WTC11 (cell line): ENCODE measurements at regions not wholly inside any gene's neighbourhood (a gene's known extent, or its start where the extent isn't known, plus 50 kb on each side); places are given as distances from the start of the nearest gene placed in this dataset.

ENCODE experiments used
- ATAC-seq: fragments of 200-7000 bp; cut with Tn5 transposase; 2 replicates; pipeline ENCODE4 v1.10.0; 2021; ENCODE audit warnings: mild to moderate bottlenecking, moderate library complexity
- CTCF ChIA-PET: fragments of 300-600 bp; sonication (Branson Sonifier 250); formaldehyde crosslinking; loops from one replicate; lab custom pipeline; 2021; ENCODE audit warnings: antibody characterized with exemption; lab: Charles Lee
- POLR2A ChIA-PET: fragments of 350-600 bp; sonication (Branson Sonifier 250); formaldehyde crosslinking; loops from one replicate; lab custom pipeline; 2021; ENCODE audit warnings: antibody characterized with exemption; lab: Charles Lee
- DNase-seq: peaks from one replicate; pipeline ENCODE4 v3.0.0; 2021; ENCODE audit warnings: low spot score
- H3K27ac Mint-ChIP-seq: 2 replicates; pipeline ENCODE4 v1.8.0; 2021; ENCODE audit warnings: mixed read lengths
- H3K27me3 Mint-ChIP-seq: 2 replicates; pipeline ENCODE4 v1.8.0; 2021; ENCODE audit warnings: low read depth, mild to moderate bottlenecking, moderate library complexity, mixed read lengths
- H3K36me3 Mint-ChIP-seq: 2 replicates; pipeline ENCODE4 v1.8.0; 2021; ENCODE audit warnings: mixed read lengths
- H3K4me1 Mint-ChIP-seq: 2 replicates; pipeline ENCODE4 v1.8.0; 2022; ENCODE audit warnings: mixed read lengths
- H3K4me3 Mint-ChIP-seq: 2 replicates; pipeline ENCODE4 v1.8.0; 2021; ENCODE audit warnings: mild to moderate bottlenecking, moderate library complexity, mixed read lengths
- H3K9me3 Mint-ChIP-seq: 2 replicates; pipeline ENCODE4 v1.8.0; 2021; ENCODE audit warnings: mixed read lengths
- CBFB ChIP-seq: sonication (generic); formaldehyde crosslinking; IDR thresholded peaks from 2 replicates; pipeline ENCODE4 v1.8.1; 2022; ENCODE audit warnings: mild to moderate bottlenecking, low read depth, missing genetic modification reagents
- CREB1 ChIP-seq: sonication (generic); formaldehyde crosslinking; IDR thresholded peaks from 2 replicates; pipeline ENCODE4 v1.8.0; 2023; ENCODE audit warnings: mild to moderate bottlenecking, missing genetic modification reagents
- ETV6 ChIP-seq: sonication (generic); formaldehyde crosslinking; IDR thresholded peaks from 2 replicates; pipeline ENCODE4 v1.8.1; 2022; ENCODE audit warnings: mild to moderate bottlenecking, missing genetic modification reagents
- MYBL2 ChIP-seq: sonication (generic); formaldehyde crosslinking; IDR thresholded peaks from 2 replicates; pipeline ENCODE4 v1.8.1; 2023; ENCODE audit warnings: mild to moderate bottlenecking, moderate library complexity, missing genetic modification reagents
- NFATC4 ChIP-seq: fragments of 250-450 bp; sonication (Bioruptor Pico); IDR thresholded peaks from 2 replicates; pipeline ENCODE4 v1.9.0; 2021; ENCODE audit warnings: mild to moderate bottlenecking
- OVOL2 ChIP-seq: fragments of 250-450 bp; sonication (Bioruptor Pico); IDR thresholded peaks from 2 replicates; pipeline ENCODE4 v1.9.0; 2021; ENCODE audit warnings: mild to moderate bottlenecking, borderline replicate concordance
- SMAD4 ChIP-seq: sonication (generic); formaldehyde crosslinking; IDR thresholded peaks from 2 replicates; pipeline ENCODE4 v1.8.0; 2022; ENCODE audit warnings: mild to moderate bottlenecking, missing genetic modification reagents
- TCF7 ChIP-seq: sonication (generic); formaldehyde crosslinking; IDR thresholded peaks from 2 replicates; pipeline ENCODE4 v1.8.0; 2022; ENCODE audit warnings: mild to moderate bottlenecking, low read depth, missing genetic modification reagents, moderate library complexity
- ZNF138 ChIP-seq: sonication (generic); formaldehyde crosslinking; conservative IDR thresholded peaks from 2 replicates; pipeline ENCODE4 v1.8.1; 2022; ENCODE audit warnings: mild to moderate bottlenecking, moderate library complexity, missing genetic modification reagents
- ZNF396 ChIP-seq: fragments of 250-450 bp; sonication (Bioruptor Pico); IDR thresholded peaks from 2 replicates; pipeline ENCODE4 v1.8.0; 2021; ENCODE audit warnings: mild to moderate bottlenecking, moderate library complexity, borderline replicate concordance
- ZNF416 ChIP-seq: fragments of 250-450 bp; sonication (Bioruptor Pico); IDR thresholded peaks from 2 replicates; pipeline ENCODE4 v1.9.0; 2021; ENCODE audit warnings: mild to moderate bottlenecking, inconsistent platforms
- TF ChIP-seq, protein P1 (sequence below): fragments of 250-450 bp; sonication (Bioruptor Pico); IDR thresholded peaks from 2 replicates; pipeline ENCODE4 v1.9.0; 2021; ENCODE audit warnings: mild to moderate bottlenecking
- TF ChIP-seq, protein P2 (sequence below): fragments of 250-450 bp; sonication (Bioruptor Pico); IDR thresholded peaks from 2 replicates; pipeline ENCODE4 v1.9.0; 2021; ENCODE audit warnings: moderate library complexity, mild to moderate bottlenecking, inconsistent platforms, borderline replicate concordance
- TF ChIP-seq, protein P3 (sequence below): sonication (generic); formaldehyde crosslinking; IDR thresholded peaks from 2 replicates; pipeline ENCODE4 v1.8.1; 2023; ENCODE audit warnings: mild to moderate bottlenecking, missing genetic modification reagents
- TF ChIP-seq, protein P4 (sequence below): sonication (generic); formaldehyde crosslinking; IDR thresholded peaks from 2 replicates; pipeline ENCODE4 v1.8.0; 2022; ENCODE audit warnings: mild to moderate bottlenecking, missing genetic modification reagents
- TF ChIP-seq, protein P5 (sequence below): fragments of 250-450 bp; sonication (Bioruptor Pico); conservative IDR thresholded peaks from 2 replicates; pipeline ENCODE4 v1.9.0; 2021; ENCODE audit warnings: mild to moderate bottlenecking
- TF ChIP-seq, protein P6 (sequence below): sonication (generic); formaldehyde crosslinking; IDR thresholded peaks from 2 replicates; pipeline ENCODE4 v1.8.1; 2023; ENCODE audit warnings: mild to moderate bottlenecking, missing genetic modification reagents, moderate library complexity
- TF ChIP-seq, protein P7 (sequence below): fragments of 250-450 bp; sonication (Bioruptor Pico); IDR thresholded peaks from 2 replicates; pipeline ENCODE4 v1.9.0; 2021; ENCODE audit warnings: mild to moderate bottlenecking
- TF ChIP-seq, protein P8 (sequence below): sonication (generic); formaldehyde crosslinking; IDR thresholded peaks from 2 replicates; pipeline ENCODE4 v1.8.0; 2023; ENCODE audit warnings: missing genetic modification reagents

DNA sequence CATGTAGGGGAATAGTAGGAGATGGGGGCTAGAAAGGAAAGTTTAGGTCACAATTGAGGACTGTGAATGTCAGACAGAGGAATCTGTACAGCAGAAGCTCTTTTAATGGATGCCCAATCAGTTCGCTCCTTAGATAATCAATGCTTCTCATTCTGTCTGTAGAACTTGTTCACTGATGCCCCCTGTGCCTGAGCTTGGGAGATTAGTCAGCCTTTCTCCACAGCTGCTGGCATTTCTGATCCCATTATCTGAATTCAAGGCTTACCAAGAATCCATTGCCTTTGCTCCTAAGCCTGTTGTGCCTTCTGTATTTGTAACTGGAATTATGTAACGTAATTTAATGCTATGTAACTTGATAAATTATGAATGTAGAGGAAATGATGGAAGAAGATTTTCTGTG is 53.2 kb upstream of the BBS12 start:
- Mint-ChIP-seq H3K4me1 (peaks cover 12% of the 10 kb centered on the region), H3K36me3 (peaks cover 30% of the 10 kb centered on the region), H3K27ac (no peak overlapping the region), H3K27me3 (no peaks in the 10 kb centered on the region; the same call in 1 of the 2 replicates), H3K9me3 (peaks cover 40% of the 10 kb centered on the region), H3K4me3 (no peak overlapping the region)
- TF ChIP-seq MYBL2 = no peak
- TF ChIP-seq, protein P1, sequence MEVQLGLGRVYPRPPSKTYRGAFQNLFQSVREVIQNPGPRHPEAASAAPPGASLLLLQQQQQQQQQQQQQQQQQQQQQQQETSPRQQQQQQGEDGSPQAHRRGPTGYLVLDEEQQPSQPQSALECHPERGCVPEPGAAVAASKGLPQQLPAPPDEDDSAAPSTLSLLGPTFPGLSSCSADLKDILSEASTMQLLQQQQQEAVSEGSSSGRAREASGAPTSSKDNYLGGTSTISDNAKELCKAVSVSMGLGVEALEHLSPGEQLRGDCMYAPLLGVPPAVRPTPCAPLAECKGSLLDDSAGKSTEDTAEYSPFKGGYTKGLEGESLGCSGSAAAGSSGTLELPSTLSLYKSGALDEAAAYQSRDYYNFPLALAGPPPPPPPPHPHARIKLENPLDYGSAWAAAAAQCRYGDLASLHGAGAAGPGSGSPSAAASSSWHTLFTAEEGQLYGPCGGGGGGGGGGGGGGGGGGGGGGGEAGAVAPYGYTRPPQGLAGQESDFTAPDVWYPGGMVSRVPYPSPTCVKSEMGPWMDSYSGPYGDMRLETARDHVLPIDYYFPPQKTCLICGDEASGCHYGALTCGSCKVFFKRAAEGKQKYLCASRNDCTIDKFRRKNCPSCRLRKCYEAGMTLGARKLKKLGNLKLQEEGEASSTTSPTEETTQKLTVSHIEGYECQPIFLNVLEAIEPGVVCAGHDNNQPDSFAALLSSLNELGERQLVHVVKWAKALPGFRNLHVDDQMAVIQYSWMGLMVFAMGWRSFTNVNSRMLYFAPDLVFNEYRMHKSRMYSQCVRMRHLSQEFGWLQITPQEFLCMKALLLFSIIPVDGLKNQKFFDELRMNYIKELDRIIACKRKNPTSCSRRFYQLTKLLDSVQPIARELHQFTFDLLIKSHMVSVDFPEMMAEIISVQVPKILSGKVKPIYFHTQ (CRISPR knock-in tag) = no peak
- TF ChIP-seq, protein P2, sequence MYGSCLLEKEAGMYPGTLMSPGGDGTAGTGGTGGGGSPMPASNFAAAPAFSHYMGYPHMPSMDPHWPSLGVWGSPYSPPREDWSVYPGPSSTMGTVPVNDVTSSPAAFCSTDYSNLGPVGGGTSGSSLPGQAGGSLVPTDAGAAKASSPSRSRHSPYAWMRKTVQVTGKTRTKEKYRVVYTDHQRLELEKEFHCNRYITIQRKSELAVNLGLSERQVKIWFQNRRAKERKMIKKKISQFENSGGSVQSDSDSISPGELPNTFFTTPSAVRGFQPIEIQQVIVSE (CRISPR knock-in tag) = no peak
- TF ChIP-seq, protein P3, sequence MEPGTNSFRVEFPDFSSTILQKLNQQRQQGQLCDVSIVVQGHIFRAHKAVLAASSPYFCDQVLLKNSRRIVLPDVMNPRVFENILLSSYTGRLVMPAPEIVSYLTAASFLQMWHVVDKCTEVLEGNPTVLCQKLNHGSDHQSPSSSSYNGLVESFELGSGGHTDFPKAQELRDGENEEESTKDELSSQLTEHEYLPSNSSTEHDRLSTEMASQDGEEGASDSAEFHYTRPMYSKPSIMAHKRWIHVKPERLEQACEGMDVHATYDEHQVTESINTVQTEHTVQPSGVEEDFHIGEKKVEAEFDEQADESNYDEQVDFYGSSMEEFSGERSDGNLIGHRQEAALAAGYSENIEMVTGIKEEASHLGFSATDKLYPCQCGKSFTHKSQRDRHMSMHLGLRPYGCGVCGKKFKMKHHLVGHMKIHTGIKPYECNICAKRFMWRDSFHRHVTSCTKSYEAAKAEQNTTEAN (CRISPR knock-in tag) = no peak
- TF ChIP-seq, protein P4, sequence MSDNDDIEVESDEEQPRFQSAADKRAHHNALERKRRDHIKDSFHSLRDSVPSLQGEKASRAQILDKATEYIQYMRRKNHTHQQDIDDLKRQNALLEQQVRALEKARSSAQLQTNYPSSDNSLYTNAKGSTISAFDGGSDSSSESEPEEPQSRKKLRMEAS (CRISPR knock-in tag) = no peak
- TF ChIP-seq TCF7 (CRISPR knock-in tag) = no peak
- TF ChIP-seq ZNF396 (CRISPR knock-in tag) = no peak
- TF ChIP-seq, protein P5, sequence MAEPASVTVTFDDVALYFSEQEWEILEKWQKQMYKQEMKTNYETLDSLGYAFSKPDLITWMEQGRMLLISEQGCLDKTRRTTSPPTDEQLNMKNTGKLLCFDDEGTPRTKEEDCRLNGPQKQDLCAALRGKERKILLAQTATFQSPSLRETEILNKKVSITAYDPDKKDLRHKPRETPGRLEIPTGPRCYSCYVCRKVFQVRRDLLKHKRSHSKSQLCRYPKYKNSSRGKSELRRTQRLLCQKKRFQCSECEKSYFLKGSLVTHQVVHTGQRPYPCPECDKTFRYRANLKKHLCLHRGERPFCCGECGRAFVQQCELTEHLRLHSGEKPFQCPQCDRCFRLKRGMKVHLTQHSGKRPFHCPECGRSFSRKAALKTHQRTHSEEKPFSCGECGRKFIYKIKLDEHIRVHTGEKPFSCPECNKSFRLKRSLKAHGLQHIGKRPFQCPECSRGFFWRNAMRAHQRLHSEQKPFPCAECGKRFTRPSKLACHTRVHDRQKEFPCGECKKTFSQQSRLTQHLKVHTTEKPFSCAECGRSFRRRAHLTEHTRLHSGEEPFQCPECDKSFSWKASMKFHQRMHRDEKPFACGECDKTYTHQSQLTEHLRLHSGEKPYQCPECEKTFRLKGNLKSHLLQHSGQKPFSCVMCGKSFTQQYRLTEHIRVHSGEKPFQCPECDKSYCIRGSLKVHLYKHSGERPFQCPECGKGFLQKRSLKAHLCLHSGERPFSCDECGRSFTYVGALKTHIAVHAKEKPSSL (CRISPR knock-in tag) = no peak
- ChIA-PET CTCF (interaction anchor here (1.5 kb wide), 1 partner anchor 38 kb away, joined by 6 read pairs; no protein-coding TSS in a partner anchor), POLR2A (no interaction called here)
- ATAC-seq = peak; percentile 52
- no peak for DNase-seq

DNA sequence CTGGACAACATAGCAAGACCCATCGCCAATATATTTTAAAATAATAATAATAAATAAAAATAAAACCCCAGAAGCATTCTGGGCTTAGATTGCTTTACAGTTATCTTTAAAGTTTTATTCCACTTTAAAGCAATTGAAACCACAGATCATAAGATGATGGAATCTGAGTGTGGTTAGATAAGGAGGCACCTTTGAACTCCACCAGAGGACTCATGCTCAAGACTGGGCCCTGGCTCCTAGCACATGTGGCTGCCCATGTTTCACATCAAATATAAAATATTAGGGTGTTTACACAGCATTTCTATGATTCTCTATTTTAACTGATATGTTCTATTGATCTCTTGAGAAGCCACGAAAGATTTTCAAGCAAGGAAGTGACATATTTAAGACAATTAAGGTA is 52.6 kb upstream of the BBS12 start:
- DNase-seq (no peak), ATAC-seq (no peak)
- Mint-ChIP-seq H3K9me3 (peaks cover 40% of the 10 kb centered on the region), H3K4me3 (no peak overlapping the region), H3K27ac (no peak overlapping the region), H3K4me1 (peaks cover 10% of the 10 kb centered on the region), H3K27me3 (no peaks in the 10 kb centered on the region; the same call in 1 of the 2 replicates), H3K36me3 (peaks cover 30% of the 10 kb centered on the region)
- ChIA-PET CTCF (interaction anchor here (1.5 kb wide), 1 partner anchor 37 kb away, joined by 6 read pairs; no protein-coding TSS in a partner anchor), POLR2A (no interaction called here)
- TF ChIP-seq ZNF138 (CRISPR knock-in tag) (no peak), OVOL2 (CRISPR knock-in tag) (no peak), NFATC4 (CRISPR knock-in tag) (no peak), ETV6 (no peak), SMAD4 (CRISPR knock-in tag) (no peak), CREB1 (CRISPR knock-in tag) (no peak), ZNF416 (no peak), CBFB (CRISPR knock-in tag) (no peak)
- TF ChIP-seq, protein P6, sequence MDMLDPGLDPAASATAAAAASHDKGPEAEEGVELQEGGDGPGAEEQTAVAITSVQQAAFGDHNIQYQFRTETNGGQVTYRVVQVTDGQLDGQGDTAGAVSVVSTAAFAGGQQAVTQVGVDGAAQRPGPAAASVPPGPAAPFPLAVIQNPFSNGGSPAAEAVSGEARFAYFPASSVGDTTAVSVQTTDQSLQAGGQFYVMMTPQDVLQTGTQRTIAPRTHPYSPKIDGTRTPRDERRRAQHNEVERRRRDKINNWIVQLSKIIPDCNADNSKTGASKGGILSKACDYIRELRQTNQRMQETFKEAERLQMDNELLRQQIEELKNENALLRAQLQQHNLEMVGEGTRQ = no peak
- TF ChIP-seq, protein P7, sequence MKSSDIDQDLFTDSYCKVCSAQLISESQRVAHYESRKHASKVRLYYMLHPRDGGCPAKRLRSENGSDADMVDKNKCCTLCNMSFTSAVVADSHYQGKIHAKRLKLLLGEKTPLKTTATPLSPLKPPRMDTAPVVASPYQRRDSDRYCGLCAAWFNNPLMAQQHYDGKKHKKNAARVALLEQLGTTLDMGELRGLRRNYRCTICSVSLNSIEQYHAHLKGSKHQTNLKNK = no peak
- TF ChIP-seq, protein P1 (CRISPR knock-in tag) = no peak
- TF ChIP-seq, protein P8, sequence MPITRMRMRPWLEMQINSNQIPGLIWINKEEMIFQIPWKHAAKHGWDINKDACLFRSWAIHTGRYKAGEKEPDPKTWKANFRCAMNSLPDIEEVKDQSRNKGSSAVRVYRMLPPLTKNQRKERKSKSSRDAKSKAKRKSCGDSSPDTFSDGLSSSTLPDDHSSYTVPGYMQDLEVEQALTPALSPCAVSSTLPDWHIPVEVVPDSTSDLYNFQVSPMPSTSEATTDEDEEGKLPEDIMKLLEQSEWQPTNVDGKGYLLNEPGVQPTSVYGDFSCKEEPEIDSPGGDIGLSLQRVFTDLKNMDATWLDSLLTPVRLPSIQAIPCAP (CRISPR knock-in tag) = no peak
